Ishikawa (cell line): ENCODE measurements at regions not wholly inside any gene's neighbourhood (a gene's known extent, or its start where the extent isn't known, plus 50 kb on each side); places are given as distances from the start of the nearest gene placed in this dataset.

ENCODE experiments used
- CREB1 ChIP-seq: IDR thresholded peaks from 2 replicates; pipeline ENCODE4 v1.6.1; 2012; ENCODE audit warnings: low read depth
- TAF1 ChIP-seq: IDR thresholded peaks from 2 replicates; pipeline ENCODE4 v1.6.1; 2012; ENCODE audit warnings: low read depth, mild to moderate bottlenecking
- TEAD4 ChIP-seq: IDR thresholded peaks from 2 replicates; pipeline ENCODE4 v1.6.1; 2012

DNA sequence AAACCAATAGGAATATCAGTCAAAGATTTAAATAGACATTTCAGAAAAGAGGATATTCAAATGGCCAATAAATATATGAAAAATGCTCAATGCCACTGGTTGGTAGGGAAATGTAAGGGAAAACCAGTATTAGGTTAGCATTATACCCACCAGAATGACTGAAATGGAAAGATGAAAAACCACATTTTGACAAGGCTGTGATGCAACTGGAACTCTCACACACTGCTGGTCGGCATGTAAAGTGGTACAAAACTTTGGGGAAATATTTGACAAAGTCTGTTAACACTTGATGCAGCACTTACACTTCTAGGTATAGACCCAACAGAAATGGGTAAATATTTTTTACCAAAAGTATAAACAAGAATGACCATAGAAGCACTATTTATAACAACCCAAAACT lies 163.2 kb upstream of the C14orf180 start:
- TF ChIP-seq CREB1 (no peak), TAF1 (no peak), TEAD4 (no peak)
